GM19452 (cell line): ENCODE measurements at regions not wholly inside any gene's neighbourhood (a gene's known extent, or its start where the extent isn't known, plus 50 kb on each side); places are given as distances from the start of the nearest gene placed in this dataset.
"Not testable (repeated sequence)": the region's sequence is repeated elsewhere in the genome, so short reads cannot be mapped to it uniquely, and the experiment has no call there.

Experiments used
- ATAC-seq: cut with Tn5 transposase; IDR thresholded peaks from one replicate; pipeline ENCODE4 v1.9.1; 2021; ENCODE audit not compliant: unreplicated experiment

DNA sequence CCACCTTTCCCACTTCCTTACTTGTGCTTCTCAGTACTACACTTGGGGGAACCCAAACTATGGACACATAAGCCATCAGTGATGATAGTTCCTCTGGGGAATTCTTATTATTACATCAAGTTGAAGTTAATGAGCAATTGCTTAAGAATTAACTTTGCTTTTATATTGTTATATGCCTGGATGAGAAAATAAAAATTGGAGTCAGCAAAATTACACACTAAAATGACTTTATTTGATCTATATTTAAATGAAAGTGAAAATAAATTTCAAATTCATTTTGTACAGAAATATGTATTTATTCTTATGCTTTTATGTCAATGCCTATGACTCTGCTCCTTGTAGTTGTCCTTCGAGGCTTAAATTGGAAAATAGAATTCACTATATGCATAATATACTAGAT lies 149.4 kb upstream of the KCND2 start:
- ATAC-seq, result no peak

DNA sequence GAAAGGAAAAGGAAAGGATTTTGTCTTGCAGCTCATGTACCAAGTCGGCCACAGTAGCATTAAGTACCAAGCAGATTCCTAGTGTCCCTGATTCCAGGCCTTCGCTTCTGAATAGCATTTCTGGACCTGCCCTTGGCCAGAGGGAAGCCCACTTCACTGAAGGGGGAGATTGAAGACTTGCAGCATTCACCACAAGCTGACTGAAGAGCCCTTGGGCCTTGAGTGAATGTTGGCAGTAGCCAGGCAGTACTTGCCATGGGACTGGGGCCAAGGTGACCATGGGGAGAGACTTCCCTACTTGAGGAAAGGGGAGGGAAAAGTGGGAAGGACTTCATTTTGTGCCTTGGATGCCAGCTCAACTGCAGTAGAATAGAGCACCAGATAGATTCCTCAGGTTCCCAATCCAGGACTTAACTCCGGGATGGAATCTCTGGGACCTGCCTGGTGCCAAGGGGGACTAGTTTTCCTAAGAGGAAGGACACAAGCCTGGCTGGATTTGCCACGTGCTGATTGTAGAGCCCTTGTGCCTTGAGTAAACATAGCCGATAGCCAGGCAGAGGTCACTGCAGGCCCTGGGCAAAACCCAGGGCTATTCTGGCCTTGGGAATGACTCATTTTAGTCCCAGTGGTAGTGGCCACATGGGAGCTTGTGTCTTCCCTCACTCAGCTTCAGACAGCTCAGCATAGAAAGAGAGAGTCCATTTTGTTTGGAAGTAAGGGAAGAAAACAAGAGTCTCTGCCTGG lies 141.7 kb upstream of the KCND2 start:
- no peak for ATAC-seq

- no peak for ATAC-seq
Observed at GRCh38 chr7:120138497-120138896, 134.5 kb upstream of the KCND2 start.

DNA sequence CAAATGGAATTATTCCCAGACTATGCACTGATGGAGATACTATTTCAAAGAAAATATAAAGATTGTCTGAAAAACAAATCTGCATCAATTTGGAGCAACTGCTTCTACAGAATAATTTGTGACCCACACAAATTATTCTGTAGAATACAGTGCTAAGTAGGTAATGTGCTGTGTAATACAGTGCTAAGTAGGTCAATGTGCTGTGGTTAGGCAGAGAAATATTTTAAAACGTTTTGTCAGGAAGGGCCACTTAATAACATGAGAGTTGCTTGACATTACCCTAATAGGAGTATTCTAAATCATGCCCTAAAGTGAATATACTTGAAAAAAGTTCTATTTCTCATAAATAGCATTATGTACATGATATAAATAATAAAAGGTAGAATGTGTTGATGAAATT lies 116.5 kb upstream of the KCND2 start:
- no peak for ATAC-seq

DNA sequence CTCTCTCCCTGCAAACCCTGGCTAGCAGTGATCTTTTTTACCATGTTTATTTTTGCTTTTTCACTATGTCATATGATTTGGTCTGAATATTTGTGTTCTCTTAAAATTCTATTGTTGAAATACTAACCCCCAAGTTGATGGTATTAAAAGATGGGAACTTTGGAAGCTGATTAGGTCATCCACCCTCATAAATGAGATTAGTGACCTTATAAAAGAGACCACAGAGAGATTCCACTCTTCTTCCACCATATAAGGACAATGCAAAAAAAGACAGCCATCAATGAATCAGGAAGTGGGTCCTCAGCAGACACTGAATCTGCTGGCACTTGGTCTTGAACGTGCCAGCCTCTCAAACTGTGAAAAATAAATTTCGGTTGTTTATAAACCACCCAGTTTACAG lies 112.8 kb upstream of the KCND2 start:
- ATAC-seq, result no peak

GRCh38 chr7:120163449-120163848 lies 109.5 kb upstream of the KCND2 start:
- ATAC-seq, result no peak

DNA sequence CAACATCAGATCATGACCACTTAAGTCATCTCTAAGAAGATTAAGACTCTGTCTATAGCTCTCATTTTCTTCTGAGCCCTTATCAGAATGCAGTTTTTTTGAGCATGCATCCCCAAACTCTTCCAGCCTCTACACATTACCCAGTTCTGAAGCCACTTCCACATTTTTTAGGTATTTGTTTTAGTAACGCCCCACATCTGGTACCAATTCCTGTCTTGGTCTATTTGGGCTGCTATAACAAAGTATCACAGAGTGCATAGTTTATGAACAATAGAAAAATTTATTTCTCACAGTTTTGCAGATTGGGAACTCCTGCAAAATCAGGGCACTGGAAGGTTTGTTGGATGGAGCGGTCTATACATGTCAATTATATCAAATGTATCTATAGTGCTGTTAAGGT lies 107.7 kb upstream of the KCND2 start:
- ATAC-seq, result no peak

GRCh38 chr7:120168066-120168465 lies 104.9 kb upstream of the KCND2 start:
- no peak for ATAC-seq

GRCh38 chr7:120169996-120170783 lies 102.8 kb upstream of the KCND2 start:
- ATAC-seq, result no peak

DNA sequence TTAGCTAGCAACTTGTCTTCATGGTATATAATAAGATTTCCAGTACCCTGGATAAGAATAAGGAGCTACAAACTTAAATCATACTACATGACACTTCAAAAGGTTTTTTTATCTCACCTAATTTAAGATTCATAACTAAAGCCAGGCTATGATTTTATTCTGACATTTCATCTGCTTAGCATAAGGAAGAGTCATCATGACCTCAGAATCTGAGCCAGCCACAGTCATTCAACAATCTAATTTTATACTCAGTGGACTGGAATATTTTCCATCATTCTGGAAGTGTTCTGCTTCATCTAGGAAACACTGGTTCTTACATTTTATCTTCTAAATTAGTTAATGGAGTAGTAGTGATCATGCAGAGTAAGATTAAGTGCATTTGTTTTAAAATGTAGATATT lies 102.1 kb upstream of the KCND2 start:
- no peak for ATAC-seq

DNA sequence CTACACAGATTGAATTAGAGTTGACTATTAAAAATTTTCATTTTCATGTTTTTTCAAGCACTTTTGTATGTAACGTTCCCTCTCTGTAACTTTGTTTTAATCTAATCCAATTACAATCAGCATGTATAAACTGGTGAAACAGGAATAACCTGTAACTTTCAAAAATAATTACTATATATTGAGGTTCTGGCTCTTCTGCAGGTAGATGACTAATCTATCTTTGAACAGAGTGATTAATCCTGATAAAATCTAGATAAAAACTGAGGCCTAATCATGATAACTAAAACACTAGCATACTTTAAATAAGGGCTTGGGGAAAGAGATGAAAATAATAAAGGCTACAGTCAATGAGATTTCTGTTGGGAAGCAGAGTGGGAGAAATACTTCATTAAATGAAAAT lies 101.6 kb upstream of the KCND2 start:
- ATAC-seq, result no peak

GRCh38 chr7:120180221-120180620 lies 92.8 kb upstream of the KCND2 start:
- ATAC-seq, result no peak

DNA sequence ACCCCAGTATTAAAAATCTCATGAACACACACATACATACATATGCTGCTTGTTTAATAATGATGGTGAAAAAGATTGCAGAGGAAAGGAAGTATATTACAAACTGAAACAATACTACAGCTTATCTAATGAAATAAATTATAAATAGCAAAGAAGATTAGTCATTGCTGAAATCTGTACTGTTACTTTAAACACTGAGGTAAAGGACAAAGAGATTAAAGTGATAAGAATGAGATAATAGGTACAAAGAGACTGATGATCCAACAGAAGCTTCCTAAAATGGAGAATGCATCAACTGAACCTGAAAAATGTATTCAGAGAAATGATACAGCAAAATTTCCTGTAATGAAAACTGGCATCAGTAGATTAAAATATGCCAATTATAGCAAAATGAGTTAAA lies 91.5 kb upstream of the KCND2 start:
- ATAC-seq, result no peak

DNA sequence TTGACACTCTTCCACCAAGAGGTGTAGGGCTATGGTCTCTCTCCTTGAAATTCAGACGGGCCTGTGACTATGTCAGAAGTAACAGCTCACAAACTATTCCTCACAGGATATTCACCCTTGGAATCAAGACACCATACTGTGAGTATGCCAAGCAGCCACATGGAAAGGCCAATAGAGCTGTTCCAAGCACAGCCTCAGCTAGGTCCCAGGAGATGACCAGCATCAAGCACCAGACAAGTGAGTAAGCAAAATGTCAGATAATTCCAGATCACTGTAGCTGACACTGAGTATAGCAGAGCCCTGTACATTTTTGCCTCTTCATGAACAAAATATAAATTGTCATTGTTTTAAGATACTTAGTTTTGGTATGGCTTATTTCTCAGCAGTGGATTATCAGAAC lies 88.1 kb upstream of the KCND2 start:
- ATAC-seq, result no peak

GRCh38 chr7:120185940-120186682 lies 86.9 kb upstream of the KCND2 start:
- no peak for ATAC-seq

DNA sequence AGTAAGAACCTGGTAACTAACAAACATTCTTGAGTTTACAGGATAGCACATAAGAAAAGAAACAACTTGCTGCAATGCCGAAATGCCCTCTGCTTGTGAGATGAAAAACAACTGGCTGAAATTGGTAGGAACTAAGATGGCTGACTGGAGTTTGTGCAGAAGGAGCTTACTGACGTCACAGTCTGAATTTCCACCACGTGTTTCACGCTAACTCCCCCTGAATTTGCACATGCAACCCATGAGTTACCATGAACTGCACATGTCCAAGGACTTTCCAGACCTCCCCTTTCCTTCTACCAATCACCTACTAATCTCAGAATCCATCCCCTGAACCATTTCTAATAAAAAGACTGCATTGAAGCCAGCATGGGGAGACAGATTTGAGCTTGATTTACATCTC lies 86.3 kb upstream of the KCND2 start:
- ATAC-seq, result no peak

- no peak for ATAC-seq
Observed at GRCh38 chr7:120189623-120190022, 83.4 kb upstream of the KCND2 start.

DNA sequence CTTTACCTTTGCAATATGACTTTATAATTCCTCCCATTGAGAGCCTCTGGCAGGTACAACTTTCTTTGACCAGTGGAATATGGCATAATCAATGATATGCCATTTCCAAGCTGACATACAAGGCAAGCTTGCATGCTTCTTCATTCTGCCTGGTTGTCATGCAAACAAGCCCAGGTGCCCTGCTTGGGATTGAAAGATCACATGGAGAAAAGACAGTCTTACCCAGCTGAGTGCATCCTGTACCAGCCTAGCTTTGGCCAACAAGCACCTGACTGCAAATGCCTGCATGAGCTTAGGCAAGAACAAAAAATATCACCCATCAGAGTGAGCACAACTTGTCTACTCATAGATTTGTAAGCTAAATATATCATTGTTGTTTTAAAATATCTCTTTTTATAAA lies 82.9 kb upstream of the KCND2 start:
- ATAC-seq, result no peak

- no peak for ATAC-seq
Observed at GRCh38 chr7:120190566-120190965, 82.4 kb upstream of the KCND2 start.

- not testable (repeated sequence) for ATAC-seq
Observed at GRCh38 chr7:120191423-120191822, 81.6 kb upstream of the KCND2 start.

DNA sequence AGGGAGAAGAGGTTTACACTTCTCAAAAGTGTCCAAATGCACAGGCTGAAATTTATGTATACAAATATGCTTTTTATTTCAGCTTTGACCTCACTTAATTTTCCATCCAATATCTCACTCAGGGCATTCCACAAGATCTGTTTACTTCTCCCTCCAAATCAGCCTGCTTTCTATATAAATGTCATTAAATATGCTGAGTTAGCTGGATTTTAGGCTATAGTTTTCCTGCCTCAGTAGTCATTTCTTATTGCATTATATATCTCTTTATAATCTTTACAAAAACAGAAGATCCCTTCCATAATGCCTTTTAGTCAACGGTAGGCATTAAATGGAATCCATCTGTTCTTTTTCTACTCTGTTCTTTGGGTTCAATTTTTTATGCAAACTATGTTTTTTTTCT lies 71.7 kb upstream of the KCND2 start:
- ATAC-seq, result no peak

GRCh38 chr7:120205101-120205500 lies 67.9 kb upstream of the KCND2 start:
- no peak for ATAC-seq
